ENCODE measurements at regions not wholly inside any gene's neighbourhood (a gene's known extent, or its start where the extent isn't known, plus 50 kb on each side); places are given as distances from the start of the nearest gene placed in this dataset.

DNA sequence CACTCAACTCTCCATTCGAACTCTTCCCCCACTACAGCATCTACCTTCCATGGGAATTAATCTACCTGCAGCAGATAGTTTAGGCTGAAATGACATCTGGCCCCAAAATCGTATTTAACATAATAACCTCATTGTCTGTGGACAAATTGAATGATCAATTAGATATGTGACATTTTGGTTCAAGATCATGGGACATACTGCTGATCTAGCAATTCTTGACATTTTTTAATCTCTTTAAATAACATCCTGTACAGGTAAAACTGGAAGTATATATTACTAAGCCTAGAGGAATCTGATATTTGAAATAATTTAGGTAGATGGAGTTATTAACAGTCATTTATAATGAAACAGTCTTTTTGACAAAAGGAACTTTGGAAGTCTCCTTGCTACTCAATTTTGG, 702.5 kb downstream of the NLGN4X start:
- H3K4me1 ChIP-seq (ENCODE audit: insufficient read depth, low read length, poor library complexity, severe bottlenecking), result no peaks in the 10 kb centered on the region
- no peak overlapping the region for H3K9ac ChIP-seq (ENCODE audit: low read depth, low read length, poor library complexity, severe bottlenecking)
- no peaks in the 10 kb centered on the region for H3K36me3 ChIP-seq (ENCODE audit: insufficient read depth, low read length)
- H2AFZ ChIP-seq (ENCODE audit: low read length), result no peak overlapping the region
- H4K20me1 ChIP-seq (ENCODE audit: insufficient read depth, low read length, poor library complexity, severe bottlenecking), result no peaks in the 10 kb centered on the region
- no peaks in the 10 kb centered on the region for H3K27me3 ChIP-seq (ENCODE audit: insufficient read depth, low read length, poor library complexity, severe bottlenecking)
- no peak for TF ChIP-seq EZH2phosphoT487 (IDR thresholded peaks at IDR 0.05; ENCODE audit: borderline replicate concordance)
- TF ChIP-seq, protein P1, sequence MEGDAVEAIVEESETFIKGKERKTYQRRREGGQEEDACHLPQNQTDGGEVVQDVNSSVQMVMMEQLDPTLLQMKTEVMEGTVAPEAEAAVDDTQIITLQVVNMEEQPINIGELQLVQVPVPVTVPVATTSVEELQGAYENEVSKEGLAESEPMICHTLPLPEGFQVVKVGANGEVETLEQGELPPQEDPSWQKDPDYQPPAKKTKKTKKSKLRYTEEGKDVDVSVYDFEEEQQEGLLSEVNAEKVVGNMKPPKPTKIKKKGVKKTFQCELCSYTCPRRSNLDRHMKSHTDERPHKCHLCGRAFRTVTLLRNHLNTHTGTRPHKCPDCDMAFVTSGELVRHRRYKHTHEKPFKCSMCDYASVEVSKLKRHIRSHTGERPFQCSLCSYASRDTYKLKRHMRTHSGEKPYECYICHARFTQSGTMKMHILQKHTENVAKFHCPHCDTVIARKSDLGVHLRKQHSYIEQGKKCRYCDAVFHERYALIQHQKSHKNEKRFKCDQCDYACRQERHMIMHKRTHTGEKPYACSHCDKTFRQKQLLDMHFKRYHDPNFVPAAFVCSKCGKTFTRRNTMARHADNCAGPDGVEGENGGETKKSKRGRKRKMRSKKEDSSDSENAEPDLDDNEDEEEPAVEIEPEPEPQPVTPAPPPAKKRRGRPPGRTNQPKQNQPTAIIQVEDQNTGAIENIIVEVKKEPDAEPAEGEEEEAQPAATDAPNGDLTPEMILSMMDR (conservative IDR thresholded peaks at IDR 0.05; ENCODE audit: low read length), result no peak
- no peak overlapping the region for H3K4me3 ChIP-seq (ENCODE audit: low read length, poor library complexity, severe bottlenecking)
- no peak overlapping the region for H3K4me2 ChIP-seq (ENCODE audit: low read depth, low read length, poor library complexity, severe bottlenecking)
- no peaks in the 10 kb centered on the region for H3K79me2 ChIP-seq (ENCODE audit: insufficient read depth, low read length)
- no peaks in the 10 kb centered on the region for H3K9me2 ChIP-seq (replicated peaks; ENCODE audit: low read depth, low read length)
- H3F3A ChIP-seq (ENCODE audit: low read depth), result no peaks in the 10 kb centered on the region
- no peaks in the 10 kb centered on the region for H3K9me3 ChIP-seq (ENCODE audit: insufficient read depth, low read depth, low read length)

DNA sequence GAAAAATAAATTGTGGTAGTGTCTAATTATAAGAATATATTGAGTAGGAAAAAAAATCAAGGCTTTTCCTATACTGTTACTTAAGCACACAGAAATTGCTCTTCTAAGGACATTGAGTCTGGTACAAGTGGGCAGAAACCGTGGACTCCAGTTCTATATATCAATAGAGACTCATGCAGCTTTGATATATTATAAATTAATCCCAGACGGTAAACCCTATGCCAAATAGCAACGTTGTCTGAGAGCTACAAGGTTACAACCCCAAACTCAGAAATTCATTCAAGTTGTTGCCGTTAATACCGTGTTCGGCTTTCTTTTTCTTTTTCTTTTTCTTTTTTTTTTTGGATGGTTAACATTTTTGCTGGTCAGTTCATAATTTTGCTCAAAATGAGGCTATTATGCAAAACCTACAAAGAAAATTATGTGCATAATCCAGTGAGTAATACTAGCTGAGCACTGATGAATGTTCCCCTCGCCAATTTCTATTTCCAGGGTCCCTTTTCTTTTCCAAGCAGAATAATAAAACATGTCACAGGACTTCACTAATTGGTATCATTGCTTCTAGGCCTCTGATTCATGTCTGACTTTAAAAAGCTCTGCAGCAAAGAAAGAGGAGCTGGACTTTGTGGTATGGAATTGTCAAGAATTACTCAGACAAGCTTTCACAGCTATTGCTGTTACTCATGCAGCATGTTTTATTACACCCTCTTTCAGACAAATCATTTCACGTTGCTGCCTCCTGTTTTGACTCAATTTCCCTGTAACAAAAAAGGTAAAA, 737.7 kb downstream of the NLGN4X start:
- Histone ChIP-seq H3K27me3 (ENCODE audit: insufficient read depth, low read length, poor library complexity, severe bottlenecking) (no peaks in the 10 kb centered on the region), H4K20me1 (ENCODE audit: insufficient read depth, low read length, poor library complexity, severe bottlenecking) (no peaks in the 10 kb centered on the region)
- TF ChIP-seq EZH2phosphoT487 (IDR thresholded peaks at IDR 0.05; ENCODE audit: borderline replicate concordance), result no peak
- TF ChIP-seq, protein P1 (conservative IDR thresholded peaks at IDR 0.05; ENCODE audit: low read length), result no peak

DNA sequence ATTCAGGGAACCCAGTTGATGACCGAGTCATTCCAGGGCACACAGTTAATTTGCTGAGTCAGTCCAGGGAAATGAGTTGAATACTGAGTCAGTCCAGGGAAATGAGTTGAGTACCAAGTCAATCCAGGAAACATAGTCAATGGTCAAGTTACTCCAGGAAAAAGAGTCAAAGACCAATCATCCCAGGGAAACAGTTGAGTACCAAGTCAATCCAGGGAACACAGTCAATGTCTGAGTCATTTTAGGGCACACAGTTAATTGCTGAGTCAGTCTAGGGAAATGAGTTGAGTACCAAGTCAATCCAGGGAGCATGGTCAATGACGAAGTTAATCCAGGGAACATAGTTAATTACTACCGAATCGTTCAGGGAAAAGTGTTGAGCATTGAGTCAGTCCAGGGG, 754.4 kb downstream of the NLGN4X start:
- H4K20me1 ChIP-seq (ENCODE audit: insufficient read depth, low read length, poor library complexity, severe bottlenecking), result no peaks in the 10 kb centered on the region
- TF ChIP-seq, protein P1 (conservative IDR thresholded peaks at IDR 0.05; ENCODE audit: low read length), result no peak
- no peak for TF ChIP-seq EZH2phosphoT487 (IDR thresholded peaks at IDR 0.05; ENCODE audit: borderline replicate concordance)
- no peak overlapping the region for H3K4me2 ChIP-seq (ENCODE audit: low read depth, low read length, poor library complexity, severe bottlenecking)

More for the DNA sequence above, 737.7 kb downstream of the NLGN4X start:
- no peaks in the 10 kb centered on the region for H3K9me3 ChIP-seq (ENCODE audit: insufficient read depth, low read depth, low read length)
- no peak overlapping the region for H2AFZ ChIP-seq (ENCODE audit: low read length)
- no peaks in the 10 kb centered on the region for H3K9me2 ChIP-seq (replicated peaks; ENCODE audit: low read depth, low read length)
- H3K36me3 ChIP-seq (ENCODE audit: insufficient read depth, low read length), result no peaks in the 10 kb centered on the region
- no peak overlapping the region for H3K4me2 ChIP-seq (ENCODE audit: low read depth, low read length, poor library complexity, severe bottlenecking)
- H3K79me2 ChIP-seq (ENCODE audit: insufficient read depth, low read length), result no peaks in the 10 kb centered on the region
- no peaks in the 10 kb centered on the region for H3F3A ChIP-seq (ENCODE audit: low read depth)
- no peaks in the 10 kb centered on the region for H3K4me1 ChIP-seq (ENCODE audit: insufficient read depth, low read length, poor library complexity, severe bottlenecking)
- no peak overlapping the region for H3K9ac ChIP-seq (ENCODE audit: low read depth, low read length, poor library complexity, severe bottlenecking)
- H3K4me3 ChIP-seq (ENCODE audit: low read length, poor library complexity, severe bottlenecking), result no peak overlapping the region

More for the DNA sequence above, 754.4 kb downstream of the NLGN4X start:
- H2AFZ ChIP-seq (ENCODE audit: low read length), result no peak overlapping the region
- H3K9me3 ChIP-seq (ENCODE audit: insufficient read depth, low read depth, low read length), result no peaks in the 10 kb centered on the region
- H3K9me2 ChIP-seq (replicated peaks; ENCODE audit: low read depth, low read length), result no peaks in the 10 kb centered on the region
- H3K4me3 ChIP-seq (ENCODE audit: low read length, poor library complexity, severe bottlenecking), result no peak overlapping the region
- no peaks in the 10 kb centered on the region for H3F3A ChIP-seq (ENCODE audit: low read depth)
- no peaks in the 10 kb centered on the region for H3K79me2 ChIP-seq (ENCODE audit: insufficient read depth, low read length)
- no peaks in the 10 kb centered on the region for H3K4me1 ChIP-seq (ENCODE audit: insufficient read depth, low read length, poor library complexity, severe bottlenecking)
- no peaks in the 10 kb centered on the region for H3K36me3 ChIP-seq (ENCODE audit: insufficient read depth, low read length)
- H3K9ac ChIP-seq (ENCODE audit: low read depth, low read length, poor library complexity, severe bottlenecking), result no peak overlapping the region
- H3K27me3 ChIP-seq (ENCODE audit: insufficient read depth, low read length, poor library complexity, severe bottlenecking), result no peaks in the 10 kb centered on the region

Measured in Loucy (cell line).